ENCODE measurements at regions not wholly inside any gene's neighbourhood (a gene's known extent, or its start where the extent isn't known, plus 50 kb on each side); places are given as distances from the start of the nearest gene placed in this dataset.

DNA sequence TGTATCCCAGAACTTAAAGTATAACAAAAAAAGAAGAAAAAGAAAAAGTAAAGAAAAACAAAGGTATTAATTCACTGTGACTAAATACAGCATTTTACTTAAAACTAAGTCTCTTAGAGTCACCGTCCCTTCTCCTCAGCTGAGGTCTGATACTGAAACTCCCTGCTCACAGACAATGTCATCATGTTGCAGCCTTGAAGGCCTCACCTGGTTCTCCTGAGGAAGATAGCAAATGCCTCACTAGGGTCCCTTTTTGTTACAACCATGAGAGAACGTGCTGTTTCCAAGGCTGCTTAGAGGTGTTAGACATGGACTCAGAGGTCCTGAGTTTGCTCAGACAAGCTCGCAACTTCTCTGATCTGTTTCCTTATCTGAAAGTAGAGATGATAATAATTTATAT is 357.2 kb downstream of the MTRR start:
- TF ChIP-seq POLR2A (IDR thresholded peaks at IDR 0.05; ENCODE audit: low read length) (no peak), GATA1 (IDR thresholded peaks at IDR 0.05; ENCODE audit: low read depth, low read length) (no peak)
